GM19463 (cell line): ENCODE measurements at regions not wholly inside any gene's neighbourhood (a gene's known extent, or its start where the extent isn't known, plus 50 kb on each side); places are given as distances from the start of the nearest gene placed in this dataset.

ENCODE experiments used
- ATAC-seq: cut with Tn5 transposase; IDR thresholded peaks from one replicate; pipeline ENCODE4 v1.9.1; 2021; ENCODE audit warnings: mild to moderate bottlenecking, moderate library complexity; ENCODE audit not compliant: unreplicated experiment

GRCh38 chr2:236672606-236673005 is 103.0 kb downstream of the ACKR3 start:
- no peak for ATAC-seq

- no peak for ATAC-seq
Measured at GRCh38 chr2:236673126-236673822, 103.6 kb downstream of the ACKR3 start.

- ATAC-seq: no peak
Measured at GRCh38 chr2:236673823-236674185, 104.2 kb downstream of the ACKR3 start.

GRCh38 chr2:236674238-236674637 is 104.6 kb downstream of the ACKR3 start:
- no peak for ATAC-seq

GRCh38 chr2:236674646-236675045 is 105.0 kb downstream of the ACKR3 start:
- ATAC-seq: no peak

GRCh38 chr2:236675051-236675450 is 105.4 kb downstream of the ACKR3 start:
- no peak for ATAC-seq

GRCh38 chr2:236675526-236675925 is 105.9 kb downstream of the ACKR3 start:
- ATAC-seq: no peak

- no peak for ATAC-seq
Measured at GRCh38 chr2:236676136-236676873, 106.7 kb downstream of the ACKR3 start.

- ATAC-seq: no peak
Measured at GRCh38 chr2:236677368-236677767, 107.7 kb downstream of the ACKR3 start.

- ATAC-seq: no peak
Measured at GRCh38 chr2:236678307-236678975, 108.8 kb downstream of the ACKR3 start.

- ATAC-seq: no peak
Measured at GRCh38 chr2:236679884-236680860, 110.5 kb downstream of the ACKR3 start.

GRCh38 chr2:236682651-236683422 is 113.2 kb downstream of the ACKR3 start:
- no peak for ATAC-seq

GRCh38 chr2:236684504-236685256 is 115.1 kb downstream of the ACKR3 start:
- ATAC-seq: no peak

GRCh38 chr2:236685361-236685760 is 115.7 kb downstream of the ACKR3 start:
- no peak for ATAC-seq

- ATAC-seq: no peak
Measured at GRCh38 chr2:236685979-236686520, 116.4 kb downstream of the ACKR3 start.

- no peak for ATAC-seq
Measured at GRCh38 chr2:236686561-236686960, 116.9 kb downstream of the ACKR3 start.

- no peak for ATAC-seq
Measured at GRCh38 chr2:236687296-236687965, 117.8 kb downstream of the ACKR3 start.

GRCh38 chr2:236688157-236688556 is 118.5 kb downstream of the ACKR3 start:
- ATAC-seq: no peak
